PC-9 (cell line): ENCODE measurements at regions not wholly inside any gene's neighbourhood (a gene's known extent, or its start where the extent isn't known, plus 50 kb on each side); places are given as distances from the start of the nearest gene placed in this dataset.

Experiments
- CTCF ChIP-seq: fragments of 200-600 bp; sonication (generic); conservative IDR thresholded peaks from 2 replicates; pipeline ENCODE4 v1.6.1; 2017; ENCODE audit warnings: mixed run types, antibody characterized with exemption, mild to moderate bottlenecking, moderate library complexity
- EZH2 ChIP-seq: fragments of 200-600 bp; sonication (generic); IDR thresholded peaks from 2 replicates; pipeline ENCODE4 v1.8.0; 2017; ENCODE audit warnings: antibody characterized with exemption, low read depth

GRCh38 chr11:116537709-116538108 lies 235.1 kb downstream of the BUD13 start:
- TF ChIP-seq CTCF (no peak), EZH2 (no peak)
